ENCODE measurements at regions not wholly inside any gene's neighbourhood (a gene's known extent, or its start where the extent isn't known, plus 50 kb on each side); places are given as distances from the start of the nearest gene placed in this dataset.

DNA sequence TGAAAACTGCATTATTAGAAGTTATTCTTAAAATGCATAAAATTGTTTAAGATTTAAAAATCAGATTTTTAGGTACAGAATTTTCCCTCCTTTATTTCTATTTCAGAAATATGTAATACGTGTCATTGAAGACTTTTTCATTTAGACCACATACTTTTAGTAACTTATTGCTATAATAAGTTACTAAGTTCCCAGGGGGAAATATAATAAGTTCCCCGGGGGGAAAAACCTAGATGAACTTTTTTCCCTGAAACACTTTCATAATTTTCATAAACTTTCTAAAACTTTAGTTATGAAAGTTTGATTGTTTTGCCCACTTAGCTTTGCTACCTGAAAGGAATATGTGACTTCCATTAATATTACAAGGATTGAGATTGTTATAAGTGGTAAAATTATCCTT, 1341.5 kb upstream of the IGFBP7 start:
- 68 to 79% (median 72%) methylated on average over 2 of the region's 2 CpGs for WGBS, 5 donors
- Histone ChIP-seq H3K4me1 (no peaks in the 10 kb centered on the region), H3K36me3 (no peaks in the 10 kb centered on the region), H3K4me3 (no peak overlapping the region), H3K9me3 (peaks cover 0 to 2% (median 0%) of the 10 kb centered on the region in 8 donors), H3K27me3 (replicated peaks in 1 of 7) (no peaks in the 10 kb centered on the region), H3K27ac (no peak overlapping the region)
- TF ChIP-seq, protein P1, sequence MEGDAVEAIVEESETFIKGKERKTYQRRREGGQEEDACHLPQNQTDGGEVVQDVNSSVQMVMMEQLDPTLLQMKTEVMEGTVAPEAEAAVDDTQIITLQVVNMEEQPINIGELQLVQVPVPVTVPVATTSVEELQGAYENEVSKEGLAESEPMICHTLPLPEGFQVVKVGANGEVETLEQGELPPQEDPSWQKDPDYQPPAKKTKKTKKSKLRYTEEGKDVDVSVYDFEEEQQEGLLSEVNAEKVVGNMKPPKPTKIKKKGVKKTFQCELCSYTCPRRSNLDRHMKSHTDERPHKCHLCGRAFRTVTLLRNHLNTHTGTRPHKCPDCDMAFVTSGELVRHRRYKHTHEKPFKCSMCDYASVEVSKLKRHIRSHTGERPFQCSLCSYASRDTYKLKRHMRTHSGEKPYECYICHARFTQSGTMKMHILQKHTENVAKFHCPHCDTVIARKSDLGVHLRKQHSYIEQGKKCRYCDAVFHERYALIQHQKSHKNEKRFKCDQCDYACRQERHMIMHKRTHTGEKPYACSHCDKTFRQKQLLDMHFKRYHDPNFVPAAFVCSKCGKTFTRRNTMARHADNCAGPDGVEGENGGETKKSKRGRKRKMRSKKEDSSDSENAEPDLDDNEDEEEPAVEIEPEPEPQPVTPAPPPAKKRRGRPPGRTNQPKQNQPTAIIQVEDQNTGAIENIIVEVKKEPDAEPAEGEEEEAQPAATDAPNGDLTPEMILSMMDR (IDR thresholded peaks at IDR 0.05 in 8 of 11, conservative IDR thresholded peaks at IDR 0.05 in 3 of 11), result no peak
- no peak for TF ChIP-seq POLR2AphosphoS5 (IDR thresholded peaks at IDR 0.05)
- no peak for TF ChIP-seq POLR2A (IDR thresholded peaks at IDR 0.05)
- intact Hi-C loops (cut with DNase I; ENCODE audit: low total_unique reads), result no loop called here
- no peak for DNase-seq

DNA sequence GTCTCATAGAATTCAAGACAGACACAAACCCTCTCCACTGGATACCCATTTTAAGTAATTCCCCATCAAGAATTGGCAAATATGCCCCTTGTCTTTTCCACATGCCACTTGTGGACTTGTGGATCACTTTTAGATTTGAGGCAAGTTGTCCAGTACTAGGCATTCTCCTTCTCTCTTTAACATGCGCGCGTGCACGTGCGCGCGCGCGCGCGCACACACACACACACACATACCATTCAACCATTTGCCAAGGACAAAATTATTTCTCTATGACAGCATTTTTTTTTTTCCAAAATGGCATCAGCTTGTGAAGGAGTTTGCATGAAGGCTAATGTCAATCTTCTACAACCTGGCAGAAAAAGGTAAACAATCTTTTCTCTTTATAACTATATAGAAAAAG, 1325.7 kb upstream of the IGFBP7 start:
- Histone ChIP-seq H3K4me1 (no peaks in the 10 kb centered on the region), H3K27ac (no peak overlapping the region), H3K36me3 (no peaks in the 10 kb centered on the region), H3K4me3 (no peak overlapping the region), H3K27me3 (replicated peaks in 1 of 7) (no peaks in the 10 kb centered on the region), H3K9me3 (peaks cover 0 to 39% (median 20%) of the 10 kb centered on the region in 8 donors)
- intact Hi-C loops (cut with DNase I; ENCODE audit: low total_unique reads), result no loop called here
- TF ChIP-seq POLR2AphosphoS5 (IDR thresholded peaks at IDR 0.05) (no peak), POLR2A (IDR thresholded peaks at IDR 0.05) (no peak)
- TF ChIP-seq, protein P1 (IDR thresholded peaks at IDR 0.05 in 8 of 11, conservative IDR thresholded peaks at IDR 0.05 in 3 of 11), result no peak
- 87 to 99% (median 99%) methylated on average over 11 of the region's 11 CpGs for WGBS, 5 donors
- DNase-seq, result no peak

DNA sequence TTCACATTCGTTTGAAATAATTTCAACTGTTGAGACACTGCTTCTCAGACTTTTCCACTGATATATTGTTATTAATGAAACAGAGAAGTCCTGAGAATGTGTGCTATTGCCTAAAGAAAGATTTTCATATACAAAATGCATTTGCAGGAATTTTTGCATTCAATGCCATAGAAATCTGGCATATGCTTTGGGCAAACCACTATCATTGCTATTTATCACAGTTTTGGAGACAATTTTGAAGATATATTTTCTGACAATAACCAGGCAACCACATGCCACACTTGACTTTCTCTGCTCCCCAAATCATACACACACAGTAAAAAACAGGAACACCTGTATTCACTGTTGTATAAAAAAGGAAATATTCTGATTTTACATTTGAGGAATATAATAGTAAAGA, 1303.7 kb upstream of the IGFBP7 start:
- WGBS, 5 donors, result 38 to 89% (median 86%) methylated on average over 1 of the region's 1 CpG
- no peak for TF ChIP-seq POLR2AphosphoS5 (IDR thresholded peaks at IDR 0.05)
- TF ChIP-seq POLR2A (IDR thresholded peaks at IDR 0.05), result no peak
- TF ChIP-seq, protein P1 (IDR thresholded peaks at IDR 0.05 in 8 of 11, conservative IDR thresholded peaks at IDR 0.05 in 3 of 11), result no peak
- H3K9me3 ChIP-seq, result peaks cover 0 to 3% (median 0%) of the 10 kb centered on the region in 8 donors
- intact Hi-C loops (cut with DNase I; ENCODE audit: low total_unique reads), result no loop called here
- no peak overlapping the region for H3K27ac ChIP-seq
- no peak overlapping the region for H3K4me3 ChIP-seq
- H3K4me1 ChIP-seq, result no peaks in the 10 kb centered on the region
- H3K27me3 ChIP-seq (replicated peaks in 1 of 7), result no peaks in the 10 kb centered on the region
- H3K36me3 ChIP-seq, result no peaks in the 10 kb centered on the region
- no peak for DNase-seq

DNA sequence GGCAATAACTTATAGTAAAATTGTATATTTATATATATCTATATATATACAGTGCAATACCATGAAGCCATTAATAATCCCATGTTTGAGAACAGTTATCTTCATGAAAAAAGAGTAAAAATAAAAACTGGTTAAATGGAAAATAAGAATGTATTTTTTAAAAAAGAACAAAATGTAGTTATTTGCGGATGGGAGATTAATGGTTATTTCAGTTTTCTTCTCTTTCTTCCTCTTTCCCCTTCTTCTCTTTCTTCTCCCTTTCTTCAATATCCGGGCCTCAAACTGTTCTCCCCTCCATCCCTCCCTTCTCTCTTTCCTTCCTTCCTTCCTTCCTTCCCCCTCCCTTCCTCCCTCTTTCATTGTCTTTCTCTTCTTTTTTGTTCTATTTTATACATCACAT, 1301.7 kb upstream of the IGFBP7 start:
- no peaks in the 10 kb centered on the region for H3K27me3 ChIP-seq (replicated peaks in 1 of 7)
- DNase-seq, result no peak
- 62 to 85% (median 68%) methylated on average over 2 of the region's 2 CpGs for WGBS, 5 donors
- H3K36me3 ChIP-seq, result no peaks in the 10 kb centered on the region
- H3K4me3 ChIP-seq, result no peak overlapping the region
- H3K4me1 ChIP-seq, result no peaks in the 10 kb centered on the region
- TF ChIP-seq POLR2A (IDR thresholded peaks at IDR 0.05) (no peak), POLR2AphosphoS5 (IDR thresholded peaks at IDR 0.05) (no peak)
- TF ChIP-seq, protein P1 (IDR thresholded peaks at IDR 0.05 in 8 of 11, conservative IDR thresholded peaks at IDR 0.05 in 3 of 11), result no peak
- no peak overlapping the region for H3K27ac ChIP-seq
- intact Hi-C loops (cut with DNase I; ENCODE audit: low total_unique reads), result no loop called here
- H3K9me3 ChIP-seq, result no peaks in the 10 kb centered on the region

All from spleen (tissue), 11 donors.